Heart right ventricle (tissue), 16 donors: ENCODE measurements at regions not wholly inside any gene's neighbourhood (a gene's known extent, or its start where the extent isn't known, plus 50 kb on each side); places are given as distances from the start of the nearest gene placed in this dataset.
A peak's percentile ranks its signal among the peaks of the same experiment; 100 is the strongest.
"Not testable (repeated sequence)": the region's sequence is repeated elsewhere in the genome, so short reads cannot be mapped to it uniquely, and the experiment has no call there.

Source experiments
- ATAC-seq, 8 donors: fragments of 200-7000 bp; cut with Tn5 transposase; one replicate each; pipeline ENCODE4 v1.9.1; 2020; ENCODE audit warnings: mild to moderate bottlenecking in 8 of 8, moderate library complexity in 8 of 8, moderate number of reproducible peaks in 1 of 8
- DNase-seq, 2 donors: peaks; one replicate each; pipeline ENCODE4 v3.0.0-alpha.2; 2020
- H3K27ac ChIP-seq, 10 donors: fragments of 200-600 bp; sonication (generic) in 2 of 10; one replicate each; pipeline versions ENCODE4 v1.5.0 to v1.8.0; 2020 to 2022; ENCODE audit warnings: mild to moderate bottlenecking in 3 of 10
- H3K27me3 ChIP-seq, 7 donors: fragments of 200-600 bp; one replicate each; pipeline ENCODE4 v1.8.0; 2021 to 2022; ENCODE audit warnings: mild to moderate bottlenecking in 2 of 7
- H3K36me3 ChIP-seq, 9 donors: fragments of 200-600 bp; sonication (generic) in 1 of 9; one replicate each; pipeline versions ENCODE4 v1.5.0 to v1.8.0; 2020 to 2022; ENCODE audit warnings: mild to moderate bottlenecking in 2 of 9
- H3K4me1 ChIP-seq, 9 donors: fragments of 200-600 bp; sonication (generic) in 1 of 9; one replicate each; pipeline versions ENCODE4 v1.5.0 to v1.8.0; 2020 to 2022; ENCODE audit warnings: mild to moderate bottlenecking in 4 of 9
- H3K4me3 ChIP-seq, 10 donors: fragments of 200-600 bp; sonication (generic) in 2 of 10; one replicate each; pipeline versions ENCODE4 v1.5.0 to v1.8.0; 2020 to 2022; ENCODE audit warnings: mild to moderate bottlenecking in 7 of 10, moderate library complexity in 2 of 10
- H3K9me3 ChIP-seq, 11 donors: fragments of 200-600 bp in 10 of 11; sonication (generic) in 2 of 11; one replicate each; pipeline versions ENCODE4 v1.5.0 to v1.8.0; 2013 to 2022; ENCODE audit warnings: mild to moderate bottlenecking in 2 of 11, control low read depth in 1 of 11, moderate library complexity in 1 of 11
- WGBS, 2 donors: extraction: QIAGEN DNeasy Blood & Tissue Kit; methylation state at CpG; one replicate each; pipeline ENCODE4 v1.1.7; 2013; ENCODE audit warnings: inconsistent platforms in 1 of 2; 5-methylcytosine and 5-hydroxymethylcytosine counted together
- intact Hi-C, 10 donors: fragments of 100-400 bp; cut with DNase I; formaldehyde crosslinking; loops; one replicate each; pipeline versions ENCODE4 v1.11.1 to v1.14.2; 2022
- TF ChIP-seq, protein P1 (sequence below), 9 donors: fragments of 200-600 bp; sonication (generic) in 2 of 9; IDR thresholded peaks; one replicate each; pipeline versions ENCODE4 v1.5.0 to v1.8.0; 2021 to 2022; ENCODE audit warnings: antibody characterized with exemption in 9 of 9, mild to moderate bottlenecking in 5 of 9, moderate library complexity in 1 of 9
- donor health status: Arrhythmogenic right ventricular cardiomyopathy.
- donor health status: ischemic (EF 13 %, LVEDD 7.1; RV severe dilation, severe dysfunction).
- donor health status: healthy with polysubstance abuse.
- donor health status: DM: no; HTN: yes; CAD: no.
- donor health status: DM: no; HTN: no; CAD: no.
- donor health status: ischemic (EF 25% LVEDD 6.9; RV normal size, moderate dysfunction).
- donor health status: ischemic (EF 25% LVEDD 5.7; RV mildly dilated, moderate dysfunction).
- donor health status: healthy.
- donor health status: DM: yes; HTN: yes; CAD: no.
- donor health status: Ischemic cardiomyopathy.
- donor health status: ischemic (EF 35%, LVEDD 5.7; RV mildly dilated, moderate dysfunction).
- donor health status: nonischemic (EF 11% LVEDD 7.7; RV severe dilation, severe dysfunction).
- donor health status: DM: yes; HTN: yes; CAD: no.
- donor health status: PGD.
- donor health status: ischemic (EF 29% LVEDD 5.4; RV normal size, mild dysfunction).
- donor health status: nonischemic (EF 23%, LVEDD 6.1; RV moderate dilation, normal function).

DNA sequence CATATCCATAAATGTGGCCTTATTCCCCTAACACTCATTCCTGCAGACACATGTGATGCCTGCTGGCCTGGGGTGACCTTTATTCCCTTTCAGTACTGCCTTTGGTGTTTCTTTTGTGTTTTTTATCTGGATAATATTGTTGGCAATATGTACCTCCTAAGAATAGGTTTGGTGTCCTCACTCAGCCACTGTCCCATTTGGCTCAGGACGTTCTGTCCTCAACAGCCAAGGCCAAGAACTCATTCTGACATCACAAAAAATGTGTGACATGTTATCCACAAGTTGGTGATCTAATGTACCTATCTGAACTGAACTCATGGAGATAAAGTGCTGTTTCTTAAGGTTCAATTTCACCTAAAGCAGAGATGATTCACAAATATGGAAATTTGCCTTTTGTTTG is 142.9 kb upstream of the GRAMD2B start:
- DNase-seq: no peak
- intact Hi-C loops: no loop called here
- Histone ChIP-seq H3K4me3 (no peak overlapping the region), H3K27me3 (no peaks in the 10 kb centered on the region), H3K27ac (peak overlapping the region in 1 of 10 donors; percentile 7), H3K4me1 (no peaks in the 10 kb centered on the region), H3K36me3 (no peaks in the 10 kb centered on the region), H3K9me3 (no peaks in the 10 kb centered on the region)
- TF ChIP-seq, protein P1, sequence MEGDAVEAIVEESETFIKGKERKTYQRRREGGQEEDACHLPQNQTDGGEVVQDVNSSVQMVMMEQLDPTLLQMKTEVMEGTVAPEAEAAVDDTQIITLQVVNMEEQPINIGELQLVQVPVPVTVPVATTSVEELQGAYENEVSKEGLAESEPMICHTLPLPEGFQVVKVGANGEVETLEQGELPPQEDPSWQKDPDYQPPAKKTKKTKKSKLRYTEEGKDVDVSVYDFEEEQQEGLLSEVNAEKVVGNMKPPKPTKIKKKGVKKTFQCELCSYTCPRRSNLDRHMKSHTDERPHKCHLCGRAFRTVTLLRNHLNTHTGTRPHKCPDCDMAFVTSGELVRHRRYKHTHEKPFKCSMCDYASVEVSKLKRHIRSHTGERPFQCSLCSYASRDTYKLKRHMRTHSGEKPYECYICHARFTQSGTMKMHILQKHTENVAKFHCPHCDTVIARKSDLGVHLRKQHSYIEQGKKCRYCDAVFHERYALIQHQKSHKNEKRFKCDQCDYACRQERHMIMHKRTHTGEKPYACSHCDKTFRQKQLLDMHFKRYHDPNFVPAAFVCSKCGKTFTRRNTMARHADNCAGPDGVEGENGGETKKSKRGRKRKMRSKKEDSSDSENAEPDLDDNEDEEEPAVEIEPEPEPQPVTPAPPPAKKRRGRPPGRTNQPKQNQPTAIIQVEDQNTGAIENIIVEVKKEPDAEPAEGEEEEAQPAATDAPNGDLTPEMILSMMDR (IDR thresholded peaks at IDR 0.05): no peak
- peak in 7 of 8 donors; percentile 25 to 98 (median 89) for ATAC-seq
- 20 to 33% methylated on average over 1 of the region's 1 CpG for WGBS, 2 donors

DNA sequence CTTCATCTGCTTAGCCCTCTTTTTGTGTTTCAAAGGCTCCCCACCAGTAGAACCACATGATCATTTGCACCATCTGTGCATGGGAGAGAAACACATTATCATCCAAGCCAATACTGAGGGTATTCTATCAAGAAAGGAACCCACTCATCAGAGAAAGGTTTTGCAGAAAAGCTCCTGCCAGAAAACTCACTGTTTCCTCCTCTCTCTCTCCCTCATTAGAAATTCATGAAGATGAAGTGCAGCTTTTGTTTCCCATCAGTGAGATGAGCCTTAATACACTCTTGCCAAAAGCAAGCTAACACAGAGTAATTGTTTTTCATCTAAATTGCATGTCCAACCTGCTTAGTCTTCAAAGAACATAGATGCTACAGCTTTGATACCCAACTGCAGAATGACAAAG is 142.4 kb upstream of the GRAMD2B start:
- H3K9me3 ChIP-seq: no peaks in the 10 kb centered on the region
- peak overlapping the region in 1 of 10 donors; percentile 7 for H3K27ac ChIP-seq
- intact Hi-C loops: no loop called here
- no peaks in the 10 kb centered on the region for H3K27me3 ChIP-seq
- no peak for DNase-seq
- no peak for ATAC-seq
- no peak overlapping the region for H3K4me3 ChIP-seq
- no peaks in the 10 kb centered on the region for H3K36me3 ChIP-seq
- TF ChIP-seq, protein P1 (IDR thresholded peaks at IDR 0.05): no peak
- H3K4me1 ChIP-seq: no peaks in the 10 kb centered on the region

DNA sequence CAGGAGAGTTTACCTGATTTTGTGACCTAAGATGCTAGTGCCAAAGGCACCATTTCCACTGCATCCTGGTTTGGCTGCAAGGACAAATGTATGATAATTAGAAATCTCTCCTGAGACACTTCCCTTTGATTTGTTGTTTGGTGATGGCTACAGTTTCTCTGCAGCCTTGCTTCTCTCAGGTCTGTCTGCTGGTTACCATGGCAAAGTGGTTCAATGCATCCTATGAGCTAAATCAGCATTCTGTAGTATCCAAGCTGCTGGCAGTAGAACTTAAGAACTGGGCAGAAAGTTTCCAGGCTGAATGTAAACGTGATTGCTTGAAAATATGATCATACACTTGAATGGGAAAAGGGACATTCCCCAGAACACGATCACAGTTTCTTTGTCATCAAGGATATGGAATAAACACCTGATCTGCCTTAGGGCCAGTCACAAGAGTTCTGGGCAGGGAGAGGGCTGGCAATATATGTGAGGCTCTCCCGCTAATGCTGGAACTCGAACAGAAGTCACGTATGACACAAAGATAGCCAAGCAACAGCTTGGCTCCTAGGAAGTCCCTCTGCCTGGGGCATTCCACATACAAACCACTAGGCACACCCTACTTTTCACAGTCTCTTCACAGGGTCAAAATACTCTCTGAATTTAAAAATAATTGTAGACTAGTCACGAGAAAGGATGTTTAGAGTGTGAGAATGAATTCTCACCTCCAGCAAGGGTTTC is 138.1 kb upstream of the GRAMD2B start:
- no peak overlapping the region for H3K4me3 ChIP-seq
- peak in 3 of 8 donors; percentile 32 to 61 (median 35) for ATAC-seq
- H3K9me3 ChIP-seq: no peaks in the 10 kb centered on the region
- TF ChIP-seq, protein P1 (IDR thresholded peaks at IDR 0.05): no peak
- no peaks in the 10 kb centered on the region for H3K27me3 ChIP-seq
- intact Hi-C loops: no loop called here
- H3K36me3 ChIP-seq: no peaks in the 10 kb centered on the region
- 83 to 96% methylated on average over 6 of the region's 6 CpGs for whole genome bisulfite sequencing, 2 donors
- no peak overlapping the region for H3K27ac ChIP-seq
- H3K4me1 ChIP-seq: no peaks in the 10 kb centered on the region
- no peak for DNase-seq

DNA sequence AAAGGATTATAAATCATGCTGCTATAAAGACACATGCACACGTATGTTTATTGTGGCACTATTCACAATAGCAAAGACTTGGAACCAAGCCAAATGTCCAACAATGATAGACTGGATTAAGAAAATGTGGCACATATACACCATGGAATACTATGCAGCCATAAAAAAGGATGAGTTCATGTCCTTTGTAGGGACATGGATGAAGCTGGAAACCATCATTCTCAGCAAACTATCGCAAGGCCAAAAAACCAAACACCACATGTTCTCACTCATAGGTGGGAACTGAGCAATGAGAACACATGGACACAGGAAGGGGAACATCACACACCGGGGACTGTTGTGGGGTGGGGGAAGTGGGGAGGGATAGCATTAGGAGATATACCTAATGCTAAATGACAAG is 127.1 kb upstream of the GRAMD2B start:
- H3K27me3 ChIP-seq, DNase-seq, H3K27ac ChIP-seq, H3K9me3 ChIP-seq, ATAC-seq, H3K4me1 ChIP-seq, intact Hi-C loops, H3K4me3 ChIP-seq, H3K36me3 ChIP-seq: not testable (repeated sequence)
- WGBS, 2 donors: 85 to 86% methylated on average over 2 of the region's 3 CpGs

DNA sequence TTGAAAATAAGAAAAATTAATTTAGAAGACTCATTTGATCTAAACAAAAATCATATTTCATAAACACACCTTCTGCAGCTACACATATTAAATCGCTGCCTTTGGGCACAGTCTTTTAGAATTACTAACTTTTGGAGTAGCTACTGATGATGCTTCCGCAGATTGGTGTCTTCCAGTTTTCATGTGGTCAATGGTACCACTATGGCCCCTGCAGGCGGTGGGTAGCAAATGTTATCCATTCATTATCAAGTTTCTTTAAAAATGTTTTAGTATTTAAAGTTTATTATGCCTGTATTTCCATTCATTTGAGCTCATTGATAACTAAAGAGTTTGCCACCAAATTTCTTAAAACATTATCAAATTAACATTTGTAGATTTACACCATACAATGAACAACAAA is 122.9 kb upstream of the GRAMD2B start:
- WGBS, 2 donors: 90 to 93% methylated on average over 3 of the region's 3 CpGs

More for the DNA sequence above, 122.9 kb upstream of the GRAMD2B start:
- TF ChIP-seq, protein P1 (IDR thresholded peaks at IDR 0.05): peak in 4 of 9 donors; percentile 6 to 19 (median 12)
- H3K9me3 ChIP-seq: peaks cover 0 to 14% (median 0%) of the 10 kb centered on the region in 11 donors
- no peaks in the 10 kb centered on the region for H3K27me3 ChIP-seq
- no peaks in the 10 kb centered on the region for H3K36me3 ChIP-seq
- no peaks in the 10 kb centered on the region for H3K4me1 ChIP-seq
- intact Hi-C loops: no loop called here
- no peak for ATAC-seq
- DNase-seq: no peak
- no peak overlapping the region for H3K4me3 ChIP-seq
- no peak overlapping the region for H3K27ac ChIP-seq
